Right forelimb (tissue), 1 donor: ENCODE measurements at regions not wholly inside any gene's neighbourhood (a gene's known extent, or its start where the extent isn't known, plus 50 kb on each side); places are given as distances from the start of the nearest gene placed in this dataset.
"Not testable (repeated sequence)": the region's sequence is repeated elsewhere in the genome, so short reads cannot be mapped to it uniquely, and the experiment has no call there.

Experiments
- DNase-seq: peaks from one replicate; pipeline ENCODE4 v3.0.0-alpha.2; 2018

DNA sequence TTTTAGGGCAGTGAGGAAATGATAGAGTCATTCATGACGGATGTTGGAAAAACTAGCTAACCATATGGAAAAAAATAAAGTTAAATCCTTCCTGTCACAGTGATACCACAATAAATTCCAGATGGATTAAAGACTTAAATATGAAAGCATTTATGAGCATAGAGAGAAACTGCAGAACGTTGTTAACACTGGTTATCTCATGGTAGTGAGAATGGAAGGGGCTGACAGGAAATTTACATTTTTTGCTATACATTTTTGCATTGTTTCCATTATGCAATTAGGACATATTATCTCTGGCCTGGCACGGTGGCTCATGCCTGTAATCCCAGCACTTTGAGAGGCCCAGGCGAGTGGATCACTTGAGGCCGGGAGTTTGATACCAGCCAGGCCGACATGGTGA is 130.5 kb upstream of the VOPP1 start:
- DNase-seq: not testable (repeated sequence)

- DNase-seq: not testable (repeated sequence)
Measured at GRCh38 chr7:55699450-55699842, 127.1 kb upstream of the VOPP1 start.

DNA sequence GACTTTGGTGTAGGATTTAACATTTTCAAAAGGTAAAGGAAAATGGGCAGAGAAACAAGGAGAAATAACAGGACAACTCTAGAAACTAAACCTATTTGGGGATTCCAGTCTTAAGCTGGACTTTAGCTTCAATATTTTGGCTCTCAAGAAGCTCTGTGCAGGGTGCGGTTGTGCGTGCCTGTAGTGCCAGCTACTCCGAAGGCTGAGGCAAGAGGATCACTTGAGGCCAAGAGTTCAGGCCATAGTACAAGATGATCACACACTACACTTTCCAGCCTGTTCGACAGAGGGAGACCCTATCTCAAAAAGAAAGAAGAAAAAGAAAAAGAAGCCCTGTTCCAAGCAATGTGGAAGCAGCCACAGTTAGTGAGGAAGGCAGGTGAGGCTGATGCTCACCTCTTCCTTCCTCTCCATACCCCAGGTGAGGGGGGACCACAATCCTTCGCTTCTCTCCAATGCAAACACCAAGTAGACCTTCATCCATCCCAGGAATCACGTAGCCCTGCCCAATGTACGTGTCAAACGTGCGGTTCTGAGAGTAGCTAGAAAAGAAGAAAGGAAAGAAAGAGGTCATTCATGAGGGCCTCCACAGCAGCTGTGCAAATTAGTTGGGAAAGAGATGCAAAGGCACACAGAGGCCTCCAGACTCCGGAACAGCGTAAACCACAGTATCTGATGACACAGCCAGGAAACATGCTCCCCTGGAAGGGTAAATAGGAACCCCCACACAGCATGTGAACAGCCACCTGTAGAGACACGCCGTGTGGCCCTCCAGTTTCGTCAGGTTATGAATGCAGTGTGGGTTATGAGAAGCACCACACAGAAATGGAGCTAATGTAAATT is 126.5 kb upstream of the VOPP1 start:
- DNase-seq: not testable (repeated sequence)

DNA sequence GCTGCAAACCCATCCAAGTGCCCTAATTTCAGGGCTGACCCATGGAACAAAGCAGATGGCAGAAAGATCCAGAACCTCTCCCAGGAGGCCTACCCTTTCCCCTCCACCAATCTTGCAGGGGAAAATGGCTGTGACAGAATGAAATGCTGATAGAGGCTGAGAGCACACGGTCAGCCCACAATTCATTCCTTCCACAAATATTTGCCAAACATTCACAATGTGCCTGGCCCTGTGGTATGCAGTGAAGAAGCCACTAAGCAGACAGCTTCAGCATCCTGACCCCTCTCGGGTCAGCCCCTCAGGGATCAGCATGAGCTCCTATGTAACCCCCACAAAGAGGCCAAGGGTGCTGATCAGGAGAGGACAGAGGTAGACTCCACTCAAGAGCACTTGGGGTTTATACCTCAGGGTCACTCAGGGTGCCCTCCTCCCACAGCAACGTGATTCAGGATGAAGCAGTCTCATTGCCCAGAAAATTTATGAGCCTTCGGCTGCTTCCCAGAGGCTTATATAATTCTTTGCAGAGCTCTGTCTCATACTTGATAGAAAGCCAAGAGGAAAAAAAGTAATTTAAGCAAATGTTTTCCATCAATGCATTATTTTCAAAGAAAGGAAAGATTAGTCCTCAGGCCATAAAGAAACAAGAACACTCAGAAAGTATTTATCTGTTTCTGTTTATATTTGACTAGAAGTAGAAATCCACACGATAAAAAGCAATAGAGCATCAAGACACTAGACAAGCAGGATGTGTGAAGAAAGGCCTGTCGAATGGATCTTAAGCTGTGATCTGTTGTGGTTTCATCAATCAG is 123.8 kb upstream of the VOPP1 start:
- DNase-seq: not testable (repeated sequence)

- not testable (repeated sequence) for DNase-seq
Measured at GRCh38 chr7:55694484-55694883, 122.2 kb upstream of the VOPP1 start.

- peak; percentile 53 for DNase-seq
Measured at GRCh38 chr7:55688684-55689681, 116.7 kb upstream of the VOPP1 start.

DNA sequence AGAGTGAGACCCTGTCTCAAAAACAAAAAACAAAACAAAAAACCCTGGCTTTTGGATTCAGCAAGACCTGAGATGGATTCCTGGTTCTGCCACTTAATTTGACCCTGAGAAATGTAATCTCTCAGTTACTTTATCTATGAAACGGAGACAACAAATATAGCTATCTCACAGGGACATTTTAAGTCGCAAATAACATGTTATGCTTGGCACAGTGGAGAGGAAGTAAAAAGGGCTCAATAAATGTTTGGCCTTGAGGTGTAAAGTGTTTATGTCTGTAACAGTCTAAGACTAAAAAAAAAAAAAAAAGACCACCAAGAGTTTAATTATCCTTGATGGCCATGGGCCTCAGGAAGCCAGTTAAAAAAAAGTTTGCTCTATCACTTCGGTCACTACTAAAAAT is 116.0 kb upstream of the VOPP1 start:
- DNase-seq: not testable (repeated sequence)

DNA sequence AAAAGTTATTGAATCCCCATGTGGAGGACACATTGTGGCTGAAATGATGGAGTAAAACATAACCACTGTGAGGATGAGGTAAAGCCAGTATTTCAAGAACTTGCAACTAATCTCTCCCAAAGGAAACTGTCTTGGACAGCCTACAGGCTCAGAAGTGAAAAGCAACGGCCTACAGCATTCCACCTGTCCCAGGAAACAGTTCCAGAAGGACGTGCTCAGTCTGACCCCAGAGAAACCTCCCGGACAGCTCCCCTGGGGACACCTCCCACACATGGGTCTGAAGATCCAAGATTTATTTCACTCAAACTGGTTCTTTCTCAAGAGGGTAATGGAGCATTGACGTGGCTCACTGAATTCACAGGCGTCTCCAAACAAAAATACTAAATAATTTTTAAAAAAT is 115.0 kb upstream of the VOPP1 start:
- DNase-seq: not testable (repeated sequence)

DNA sequence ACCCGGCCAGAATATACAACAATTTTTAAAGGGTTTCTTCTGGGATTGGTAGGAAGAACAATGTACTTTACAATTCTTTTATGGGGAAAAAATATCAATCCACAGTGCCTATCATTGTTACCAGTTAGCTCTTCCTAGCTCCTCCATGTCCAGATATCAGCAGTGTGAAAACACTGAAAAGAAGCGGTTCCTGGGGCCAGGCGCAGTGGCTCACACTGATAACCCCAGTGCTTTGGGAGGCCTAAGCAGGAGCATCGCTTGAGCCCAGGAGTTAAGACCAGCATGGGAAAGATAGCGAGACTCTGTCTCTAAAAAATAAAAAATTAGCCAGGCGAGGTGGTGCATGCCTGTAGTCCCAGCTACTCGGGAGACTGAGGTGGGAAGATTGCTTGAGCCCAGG is 114.5 kb upstream of the VOPP1 start:
- DNase-seq: not testable (repeated sequence)

- DNase-seq: not testable (repeated sequence)
Measured at GRCh38 chr7:55683501-55683900, 111.2 kb upstream of the VOPP1 start.

DNA sequence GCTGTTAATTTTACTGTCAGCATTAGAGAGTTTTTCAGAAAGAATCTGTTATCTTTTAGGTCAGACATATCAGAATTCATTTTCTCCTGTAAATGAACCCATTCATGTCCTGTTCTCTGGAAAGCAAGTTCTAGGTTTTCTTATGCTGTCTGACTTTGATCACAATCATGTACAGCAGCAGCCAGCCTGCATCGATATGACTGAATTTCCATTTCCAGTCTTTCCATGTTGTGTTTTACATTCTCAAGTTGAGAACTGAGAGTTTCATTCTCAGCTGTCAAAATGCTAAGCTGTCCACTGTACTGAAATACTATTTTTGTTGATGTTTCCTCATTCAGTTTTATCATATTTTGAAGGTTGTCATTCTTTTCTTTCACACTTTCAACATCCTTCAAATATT is 103.3 kb upstream of the VOPP1 start:
- DNase-seq: not testable (repeated sequence)

- not testable (repeated sequence) for DNase-seq
Measured at GRCh38 chr7:55673525-55673924, 101.2 kb upstream of the VOPP1 start.

DNA sequence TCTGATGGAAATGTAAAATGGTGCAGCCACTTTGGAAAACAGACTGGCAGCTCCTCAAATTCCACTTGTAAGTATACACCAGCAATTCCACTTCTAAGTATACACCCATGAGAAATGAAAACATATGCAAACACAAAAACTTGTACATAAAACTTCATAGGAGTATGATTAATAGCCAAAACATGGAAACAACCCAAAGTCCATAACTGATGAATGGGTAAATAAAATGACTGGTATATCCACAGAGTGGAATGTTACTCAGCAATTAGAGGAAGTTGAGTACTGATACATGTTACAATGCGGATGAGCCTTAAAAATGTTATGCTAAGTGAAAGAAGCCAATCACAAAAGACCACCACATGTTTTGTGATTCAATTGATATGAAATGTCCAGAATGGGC is 99.8 kb upstream of the VOPP1 start:
- DNase-seq: not testable (repeated sequence)

- no peak for DNase-seq
Measured at GRCh38 chr7:55657654-55658053, 85.4 kb upstream of the VOPP1 start.

DNA sequence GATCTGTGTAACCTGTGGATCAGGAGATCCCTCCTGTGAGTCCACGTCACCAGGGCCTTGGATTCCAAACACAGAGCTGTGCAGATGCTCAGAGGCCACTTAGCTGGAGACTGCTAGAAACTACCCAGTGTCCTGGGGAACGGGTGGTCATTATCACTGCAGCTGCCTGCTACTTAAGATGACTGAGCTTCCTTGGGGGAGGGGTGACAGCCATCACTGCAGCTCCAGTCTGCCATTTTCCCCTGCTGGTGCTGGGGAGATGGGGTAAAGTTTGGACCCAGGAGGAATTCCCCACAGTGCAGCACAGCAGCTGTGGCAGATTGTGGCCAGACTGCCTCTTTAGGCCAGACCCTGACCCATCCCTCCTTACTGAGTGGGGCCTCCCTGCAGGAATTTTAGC is 78.8 kb upstream of the VOPP1 start:
- DNase-seq: no peak

DNA sequence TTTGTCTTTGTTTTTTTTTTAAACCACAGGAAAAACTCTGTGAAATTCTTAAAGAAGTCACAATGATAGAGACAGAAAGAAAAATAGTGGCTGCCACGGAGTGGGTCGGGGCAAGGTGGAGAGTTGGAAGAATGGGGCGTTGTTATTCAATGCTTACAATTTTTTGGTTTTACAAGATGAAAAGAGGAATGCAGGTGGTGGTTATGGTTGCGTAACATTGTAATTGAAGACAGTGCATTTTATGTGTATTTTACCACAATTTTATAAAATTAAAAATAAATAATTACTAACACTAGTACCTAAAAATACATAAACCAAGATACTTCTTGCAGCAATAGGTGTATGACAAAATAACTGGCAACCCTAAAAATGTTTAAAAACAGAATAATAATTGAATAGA is 76.9 kb upstream of the VOPP1 start:
- no peak for DNase-seq

DNA sequence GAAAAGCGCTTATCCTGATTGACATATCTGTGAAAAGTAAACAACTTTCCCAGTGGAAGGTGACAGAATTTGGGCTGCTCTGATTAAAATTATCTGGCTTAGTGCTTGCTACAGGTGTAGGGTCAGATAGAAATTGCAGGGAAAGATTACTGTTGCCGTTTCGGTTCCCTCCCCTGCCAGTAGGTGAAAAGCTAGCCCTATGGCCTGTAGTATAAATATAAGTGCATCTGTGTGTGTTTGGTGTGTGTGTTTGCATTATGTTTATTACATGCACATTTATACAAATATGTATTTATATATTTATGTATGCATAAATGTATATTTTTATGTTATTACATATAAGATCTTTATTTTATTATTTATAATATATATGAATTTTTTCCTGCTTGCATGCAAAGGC is 72.3 kb upstream of the VOPP1 start:
- DNase-seq: no peak

DNA sequence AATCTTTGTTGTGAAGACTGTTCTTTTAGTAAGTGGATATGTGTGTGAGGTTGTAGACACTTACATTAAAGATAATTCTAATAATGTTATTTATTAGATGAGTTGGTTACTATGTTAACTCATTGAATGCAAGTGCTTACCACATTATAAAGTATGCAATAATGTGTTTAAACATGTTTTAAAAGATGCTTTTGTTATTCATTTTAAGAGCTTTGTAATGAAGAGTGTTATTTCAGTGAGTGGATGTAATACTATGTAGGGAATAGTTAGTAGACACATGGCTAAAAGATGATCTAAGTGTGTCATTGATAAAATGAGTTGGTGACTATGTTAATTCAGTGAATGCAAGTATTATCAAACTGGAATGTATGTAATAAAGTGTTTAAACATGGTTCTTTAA is 70.0 kb upstream of the VOPP1 start:
- DNase-seq: no peak

- no peak for DNase-seq
Measured at GRCh38 chr7:55641811-55642210, 69.5 kb upstream of the VOPP1 start.

GRCh38 chr7:55641273-55641691 is 69.0 kb upstream of the VOPP1 start:
- peak; percentile 50 for DNase-seq

DNA sequence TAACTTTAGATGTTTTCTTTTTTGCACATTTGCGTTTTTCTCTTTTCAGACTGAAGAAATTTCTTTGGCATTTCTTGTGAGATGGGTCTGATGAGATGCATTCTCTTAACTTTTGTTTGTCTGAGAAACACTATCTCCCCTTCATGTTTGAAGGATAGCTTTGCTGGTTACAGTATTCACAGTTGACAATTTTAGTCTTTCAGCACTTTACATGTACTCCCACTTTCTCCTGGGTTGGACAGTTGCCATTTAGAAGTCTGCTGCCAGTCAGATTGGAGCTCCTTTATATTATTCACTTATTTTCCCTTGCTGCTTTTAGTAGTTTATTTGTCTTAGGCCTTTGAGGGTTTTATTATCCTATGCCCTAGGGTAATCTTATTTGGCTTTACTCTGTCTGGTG is 67.3 kb upstream of the VOPP1 start:
- DNase-seq: no peak

GRCh38 chr7:55629051-55629677 is 56.9 kb upstream of the VOPP1 start:
- no peak for DNase-seq
